Right forelimb (tissue), 1 donor: ENCODE measurements at regions not wholly inside any gene's neighbourhood (a gene's known extent, or its start where the extent isn't known, plus 50 kb on each side); places are given as distances from the start of the nearest gene placed in this dataset.

Experiments
- DNase-seq: peaks from one replicate; pipeline ENCODE4 v3.0.0-alpha.2; 2018

GRCh38 chr6:19781269-19781668, 55.9 kb upstream of the ID4 start:
- DNase-seq, result no peak

GRCh38 chr6:19782588-19782987, 54.6 kb upstream of the ID4 start:
- DNase-seq, result no peak
